Small intestine (tissue), 7 donors: ENCODE measurements at regions not wholly inside any gene's neighbourhood (a gene's known extent, or its start where the extent isn't known, plus 50 kb on each side); places are given as distances from the start of the nearest gene placed in this dataset.

Experiments
- DNase-seq, 2 donors: peaks; one replicate each; pipeline versions ENCODE4 v3.0.0 to v3.0.0-alpha.2; 2013
- FAIRE-seq: peaks from 2 replicates; lab custom pipeline; 2012; peaks lifted over from hg19 to GRCh38; lab: Jason Lieb, UNC
- H3K27ac ChIP-seq, 3 donors: one replicate each; pipeline ENCODE4 v1.5.1; 2013; ENCODE audit warnings: low read length in 2 of 3, mild to moderate bottlenecking in 2 of 3, control low read depth in 1 of 3, inconsistent platforms in 1 of 3, low read depth in 1 of 3, moderate library complexity in 1 of 3
- H3K27me3 ChIP-seq, 3 donors: one replicate each; pipeline ENCODE4 v1.6.1; 2013; ENCODE audit warnings: low read length in 3 of 3, inconsistent platforms in 1 of 3; ENCODE audit not compliant: control insufficient read depth in 3 of 3, insufficient read depth in 3 of 3
- H3K36me3 ChIP-seq, 3 donors: one replicate each; pipeline ENCODE4 v1.6.1; 2013; ENCODE audit warnings: low read length in 3 of 3, inconsistent platforms in 1 of 3, low read depth in 1 of 3, mild to moderate bottlenecking in 1 of 3, moderate library complexity in 1 of 3; ENCODE audit not compliant: control insufficient read depth in 3 of 3, insufficient read depth in 2 of 3
- H3K4me1 ChIP-seq, 3 donors: one replicate each; pipeline ENCODE4 v1.6.1; 2013; ENCODE audit warnings: low read length in 2 of 3, inconsistent platforms in 1 of 3, low read depth in 1 of 3, mild to moderate bottlenecking in 1 of 3, moderate library complexity in 1 of 3; ENCODE audit not compliant: control insufficient read depth in 3 of 3, insufficient read depth in 2 of 3
- H3K4me3 ChIP-seq, 3 donors: one replicate each; pipeline ENCODE4 v1.5.1; 2013; ENCODE audit warnings: low read length in 3 of 3, control low read depth in 1 of 3, inconsistent platforms in 1 of 3, low read depth in 1 of 3, mild to moderate bottlenecking in 1 of 3, moderate library complexity in 1 of 3
- H3K9me3 ChIP-seq, 2 donors: one replicate each; pipeline ENCODE4 v1.6.1; 2013; ENCODE audit warnings: low read depth in 1 of 2, low read length in 1 of 2; ENCODE audit not compliant: control insufficient read depth in 2 of 2, insufficient read depth in 1 of 2
- WGBS, 3 donors: extraction: QIAGEN DNeasy Blood & Tissue Kit; methylation state at CpG; one replicate each; pipeline ENCODE4 v1.1.7; 2013; 5-methylcytosine and 5-hydroxymethylcytosine counted together
- donor health status: healthy with polysubstance abuse.
- donor health status: control.
- donor health status: control.
- donor health status: Bipolar disorder and iron deficiency.
- donor health status: healthy.

GRCh38 chr6:14765721-14766390, 480.0 kb upstream of the JARID2 start:
- H3K27ac ChIP-seq: no peak overlapping the region
- peaks cover 3 to 23% (median 3%) of the 10 kb centered on the region in 3 donors for H3K4me1 ChIP-seq
- WGBS, 3 donors: 87 to 89% (median 88%) methylated on average over 3 of the region's 3 CpGs
- no peak for FAIRE-seq
- peaks cover 0 to 5% of the 10 kb centered on the region in 2 donors for H3K9me3 ChIP-seq
- no peaks in the 10 kb centered on the region for H3K36me3 ChIP-seq
- peaks cover 0 to 1% (median 0%) of the 10 kb centered on the region in 3 donors for H3K27me3 ChIP-seq
- DNase-seq: no peak
- H3K4me3 ChIP-seq: no peak overlapping the region

GRCh38 chr6:14766391-14766994, 479.4 kb upstream of the JARID2 start:
- Histone ChIP-seq H3K4me1 (peaks cover 3 to 18% (median 3%) of the 10 kb centered on the region in 3 donors), H3K4me3 (no peak overlapping the region), H3K36me3 (no peaks in the 10 kb centered on the region), H3K27ac (no peak overlapping the region), H3K9me3 (peaks cover 0 to 5% of the 10 kb centered on the region in 2 donors), H3K27me3 (peaks cover 0 to 2% (median 0%) of the 10 kb centered on the region in 3 donors)
- WGBS, 3 donors: 91 to 95% (median 95%) methylated on average over 8 of the region's 8 CpGs
- DNase-seq: no peak
- no peak for FAIRE-seq

GRCh38 chr6:14767226-14767625, 478.6 kb upstream of the JARID2 start:
- H3K4me3 ChIP-seq: no peak overlapping the region
- FAIRE-seq (no peak), DNase-seq (no peak)

GRCh38 chr6:14770040-14770439, 475.8 kb upstream of the JARID2 start:
- Histone ChIP-seq H3K27me3 (peaks cover 0 to 2% (median 0%) of the 10 kb centered on the region in 3 donors), H3K36me3 (no peaks in the 10 kb centered on the region), H3K4me1 (no peaks in the 10 kb centered on the region), H3K9me3 (peaks cover 0 to 5% of the 10 kb centered on the region in 2 donors), H3K4me3 (no peak overlapping the region), H3K27ac (no peak overlapping the region)
- 87 to 92% (median 89%) methylated on average over 3 of the region's 3 CpGs for WGBS, 3 donors
- DNase-seq (no peak), FAIRE-seq (no peak)

More at GRCh38 chr6:14767226-14767625, 478.6 kb upstream of the JARID2 start:
- Histone ChIP-seq H3K36me3 (no peaks in the 10 kb centered on the region), H3K27me3 (peaks cover 0 to 2% (median 0%) of the 10 kb centered on the region in 3 donors), H3K27ac (no peak overlapping the region), H3K4me1 (peaks cover 1 to 15% (median 3%) of the 10 kb centered on the region in 3 donors), H3K9me3 (peaks cover 0 to 5% of the 10 kb centered on the region in 2 donors)
- WGBS, 3 donors: 64 to 82% (median 76%) methylated on average over 5 of the region's 5 CpGs

GRCh38 chr6:14770572-14770971, 475.3 kb upstream of the JARID2 start:
- no peaks in the 10 kb centered on the region for H3K36me3 ChIP-seq
- no peak overlapping the region for H3K27ac ChIP-seq
- no peaks in the 10 kb centered on the region for H3K4me1 ChIP-seq
- H3K4me3 ChIP-seq: no peak overlapping the region
- H3K27me3 ChIP-seq: peaks cover 0 to 2% (median 0%) of the 10 kb centered on the region in 3 donors
- DNase-seq: no peak
- H3K9me3 ChIP-seq: peaks cover 0 to 5% of the 10 kb centered on the region in 2 donors
- no peak for FAIRE-seq
- WGBS, 3 donors: 67 to 95% (median 89%) methylated on average over 6 of the region's 6 CpGs

- no peak overlapping the region for H3K4me3 ChIP-seq
- H3K9me3 ChIP-seq: peaks cover 0 to 5% of the 10 kb centered on the region in 2 donors
- no peak overlapping the region for H3K27ac ChIP-seq
- H3K27me3 ChIP-seq: peaks cover 0 to 2% (median 0%) of the 10 kb centered on the region in 3 donors
- no peaks in the 10 kb centered on the region for H3K36me3 ChIP-seq
- FAIRE-seq (no peak), DNase-seq (no peak)
- no peaks in the 10 kb centered on the region for H3K4me1 ChIP-seq
- WGBS, 3 donors: 61 to 73% (median 73%) methylated on average over 3 of the region's 3 CpGs
Measured at GRCh38 chr6:14771016-14771415, 474.9 kb upstream of the JARID2 start.

GRCh38 chr6:14772188-14772587, 473.7 kb upstream of the JARID2 start:
- Histone ChIP-seq H3K4me3 (no peak overlapping the region), H3K27ac (no peak overlapping the region), H3K4me1 (no peaks in the 10 kb centered on the region), H3K9me3 (peaks cover 0 to 5% of the 10 kb centered on the region in 2 donors), H3K27me3 (peaks cover 0 to 2% (median 0%) of the 10 kb centered on the region in 3 donors), H3K36me3 (no peaks in the 10 kb centered on the region)
- FAIRE-seq (no peak), DNase-seq (no peak)
- WGBS, 3 donors: 87 to 95% (median 93%) methylated on average over 7 of the region's 7 CpGs

GRCh38 chr6:14775528-14775927, 470.3 kb upstream of the JARID2 start:
- no peak for FAIRE-seq
- no peaks in the 10 kb centered on the region for H3K36me3 ChIP-seq
- WGBS, 3 donors: 63 to 81% (median 78%) methylated on average over 1 of the region's 1 CpG
- H3K4me3 ChIP-seq: no peak overlapping the region
- H3K4me1 ChIP-seq: no peaks in the 10 kb centered on the region
- H3K27ac ChIP-seq: no peak overlapping the region
- H3K9me3 ChIP-seq: no peaks in the 10 kb centered on the region
- no peak for DNase-seq
- H3K27me3 ChIP-seq: peaks cover 0 to 2% (median 0%) of the 10 kb centered on the region in 3 donors
